Ishikawa (cell line): ENCODE measurements at regions not wholly inside any gene's neighbourhood (a gene's known extent, or its start where the extent isn't known, plus 50 kb on each side); places are given as distances from the start of the nearest gene placed in this dataset.

ENCODE experiments used
- CEBPB ChIP-seq: IDR thresholded peaks from 2 replicates; pipeline ENCODE4 v1.6.1; 2012
- CREB1 ChIP-seq: IDR thresholded peaks from 2 replicates; pipeline ENCODE4 v1.6.1; 2012; ENCODE audit warnings: low read depth
- EGR1 ChIP-seq: IDR thresholded peaks from 2 replicates; pipeline ENCODE4 v1.6.1; 2012
- EP300 ChIP-seq: IDR thresholded peaks from 2 replicates; pipeline ENCODE4 v1.6.1; 2012; ENCODE audit warnings: borderline replicate concordance
- FOXM1 ChIP-seq: IDR thresholded peaks from 2 replicates; pipeline ENCODE4 v1.6.1; 2012; ENCODE audit warnings: low read depth, borderline replicate concordance
- NFIC ChIP-seq: IDR thresholded peaks from 2 replicates; pipeline ENCODE4 v1.6.1; 2012
- RAD21 ChIP-seq: IDR thresholded peaks from 2 replicates; pipeline ENCODE4 v1.6.1; 2012; ENCODE audit warnings: low read depth
- REST ChIP-seq: IDR thresholded peaks from 2 replicates; pipeline ENCODE4 v1.6.1; 2012; ENCODE audit warnings: low read depth, mild to moderate bottlenecking
- TAF1 ChIP-seq: IDR thresholded peaks from 2 replicates; pipeline ENCODE4 v1.6.1; 2012; ENCODE audit warnings: low read depth, mild to moderate bottlenecking
- TCF12 ChIP-seq: IDR thresholded peaks from 2 replicates; pipeline ENCODE4 v1.6.1; 2012; ENCODE audit warnings: low read depth
- TEAD4 ChIP-seq: IDR thresholded peaks from 2 replicates; pipeline ENCODE4 v1.6.1; 2012
- USF1 ChIP-seq: IDR thresholded peaks from 2 replicates; pipeline ENCODE4 v1.6.1; 2012
- YY1 ChIP-seq: IDR thresholded peaks from 2 replicates; pipeline ENCODE4 v1.6.1; 2012; ENCODE audit warnings: low read depth
- ZBTB7A ChIP-seq: IDR thresholded peaks from 2 replicates; pipeline ENCODE4 v1.6.1; 2012; ENCODE audit warnings: low read depth
- TF ChIP-seq, protein P1 (sequence below): IDR thresholded peaks from 2 replicates; pipeline ENCODE4 v1.6.1; 2012

GRCh38 chr4:171717231-171717741, 95.9 kb upstream of the GALNTL6 start:
- no peak for TF ChIP-seq TAF1
- no peak for TF ChIP-seq CEBPB
- no peak for TF ChIP-seq USF1
- TF ChIP-seq RAD21, result no peak
- TF ChIP-seq YY1, result no peak
- no peak for TF ChIP-seq EP300
- TF ChIP-seq, protein P1, sequence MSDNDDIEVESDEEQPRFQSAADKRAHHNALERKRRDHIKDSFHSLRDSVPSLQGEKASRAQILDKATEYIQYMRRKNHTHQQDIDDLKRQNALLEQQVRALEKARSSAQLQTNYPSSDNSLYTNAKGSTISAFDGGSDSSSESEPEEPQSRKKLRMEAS, result no peak
- TF ChIP-seq EGR1, result no peak
- TF ChIP-seq CREB1, result no peak
- no peak for TF ChIP-seq ZBTB7A
- no peak for TF ChIP-seq TCF12
- no peak for TF ChIP-seq NFIC
- no peak for TF ChIP-seq FOXM1
- TF ChIP-seq TEAD4, result no peak
- no peak for TF ChIP-seq REST

GRCh38 chr4:171715973-171716372, 97.2 kb upstream of the GALNTL6 start:
- TF ChIP-seq REST (no peak), YY1 (no peak), TCF12 (no peak), RAD21 (no peak), TAF1 (no peak), FOXM1 (no peak), CEBPB (no peak), NFIC (no peak), EGR1 (no peak), EP300 (no peak), TEAD4 (no peak), ZBTB7A (no peak), CREB1 (no peak), USF1 (no peak)
- TF ChIP-seq, protein P1, result no peak

GRCh38 chr4:171714791-171715454, 98.3 kb upstream of the GALNTL6 start:
- TF ChIP-seq TEAD4 (no peak), CREB1 (no peak), REST (no peak), FOXM1 (no peak), CEBPB (no peak), ZBTB7A (no peak), EP300 (no peak), RAD21 (no peak)
- TF ChIP-seq, protein P1, result no peak

DNA sequence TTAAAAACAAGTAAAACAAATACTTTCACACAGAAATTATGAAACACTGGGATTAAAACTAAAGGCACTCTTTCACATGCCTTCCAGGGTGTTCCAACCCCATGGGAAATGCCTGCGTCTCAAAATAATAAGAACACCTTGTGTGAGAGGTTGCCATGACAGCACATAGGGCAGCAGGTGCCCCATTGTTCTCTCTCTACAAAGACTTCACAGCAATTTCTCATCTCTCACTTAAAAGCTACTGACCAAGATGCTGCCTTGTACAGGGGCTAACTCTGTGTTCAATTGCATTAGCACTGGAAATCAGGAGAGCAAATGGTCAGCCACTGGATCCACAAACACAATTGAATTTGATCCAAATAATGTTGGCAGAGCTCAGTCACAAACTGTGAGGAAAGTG, 102.5 kb upstream of the GALNTL6 start:
- TF ChIP-seq RAD21, result no peak
- no peak for TF ChIP-seq REST
- TF ChIP-seq EP300, result no peak
- no peak for TF ChIP-seq TEAD4
- TF ChIP-seq ZBTB7A, result no peak
- no peak for TF ChIP-seq YY1
- no peak for TF ChIP-seq EGR1
- TF ChIP-seq USF1, result no peak
- TF ChIP-seq TCF12, result no peak
- TF ChIP-seq FOXM1, result no peak
- TF ChIP-seq, protein P1, result no peak
- no peak for TF ChIP-seq CREB1
- TF ChIP-seq NFIC, result no peak
- TF ChIP-seq TAF1, result no peak
- no peak for TF ChIP-seq CEBPB
